WTC11 (cell line): ENCODE measurements at regions not wholly inside any gene's neighbourhood (a gene's known extent, or its start where the extent isn't known, plus 50 kb on each side); places are given as distances from the start of the nearest gene placed in this dataset.

Source experiments
- ATAC-seq: fragments of 200-7000 bp; cut with Tn5 transposase; 2 replicates; pipeline ENCODE4 v1.10.0; 2021; ENCODE audit warnings: mild to moderate bottlenecking, moderate library complexity
- CTCF ChIA-PET: fragments of 300-600 bp; sonication (Branson Sonifier 250); formaldehyde crosslinking; loops from one replicate; lab custom pipeline; 2021; ENCODE audit warnings: antibody characterized with exemption; lab: Charles Lee
- POLR2A ChIA-PET: fragments of 350-600 bp; sonication (Branson Sonifier 250); formaldehyde crosslinking; loops from one replicate; lab custom pipeline; 2021; ENCODE audit warnings: antibody characterized with exemption; lab: Charles Lee
- DNase-seq: peaks from one replicate; pipeline ENCODE4 v3.0.0; 2021; ENCODE audit warnings: low spot score
- H3K27ac Mint-ChIP-seq: 2 replicates; pipeline ENCODE4 v1.8.0; 2021; ENCODE audit warnings: mixed read lengths
- H3K27me3 Mint-ChIP-seq: 2 replicates; pipeline ENCODE4 v1.8.0; 2021; ENCODE audit warnings: low read depth, mild to moderate bottlenecking, moderate library complexity, mixed read lengths
- H3K36me3 Mint-ChIP-seq: 2 replicates; pipeline ENCODE4 v1.8.0; 2021; ENCODE audit warnings: mixed read lengths
- H3K4me1 Mint-ChIP-seq: 2 replicates; pipeline ENCODE4 v1.8.0; 2022; ENCODE audit warnings: mixed read lengths
- H3K4me3 Mint-ChIP-seq: 2 replicates; pipeline ENCODE4 v1.8.0; 2021; ENCODE audit warnings: mild to moderate bottlenecking, moderate library complexity, mixed read lengths
- H3K9me3 Mint-ChIP-seq: 2 replicates; pipeline ENCODE4 v1.8.0; 2021; ENCODE audit warnings: mixed read lengths
- ATF3 ChIP-seq: sonication (generic); formaldehyde crosslinking; conservative IDR thresholded peaks from 2 replicates; pipeline ENCODE4 v1.8.1; 2022; ENCODE audit warnings: mild to moderate bottlenecking, missing genetic modification reagents
- CREM ChIP-seq: sonication (generic); formaldehyde crosslinking; IDR thresholded peaks from 2 replicates; pipeline ENCODE4 v1.8.1; 2022; ENCODE audit warnings: mild to moderate bottlenecking, missing genetic modification reagents, moderate library complexity
- E2F5 ChIP-seq: sonication (generic); formaldehyde crosslinking; IDR thresholded peaks from 2 replicates; pipeline ENCODE4 v1.8.1; 2022; ENCODE audit warnings: mild to moderate bottlenecking, moderate library complexity, missing genetic modification reagents
- ERG ChIP-seq: fragments of 250-450 bp; sonication (Bioruptor Pico); IDR thresholded peaks from 2 replicates; pipeline ENCODE4 v1.8.0; 2021; ENCODE audit warnings: mild to moderate bottlenecking
- FOXK1 ChIP-seq: sonication (generic); formaldehyde crosslinking; IDR thresholded peaks from 2 replicates; pipeline ENCODE4 v1.8.0; 2022; ENCODE audit warnings: mild to moderate bottlenecking, moderate library complexity, missing genetic modification reagents
- FOXP4 ChIP-seq: sonication (generic); formaldehyde crosslinking; IDR thresholded peaks from 2 replicates; pipeline ENCODE4 v1.8.0; 2022; ENCODE audit warnings: mild to moderate bottlenecking, missing genetic modification reagents
- IRF1 ChIP-seq: sonication (generic); formaldehyde crosslinking; IDR thresholded peaks from 2 replicates; pipeline ENCODE4 v1.8.0; 2023; ENCODE audit warnings: missing genetic modification reagents
- IRF2 ChIP-seq: sonication (generic); formaldehyde crosslinking; IDR thresholded peaks from 2 replicates; pipeline ENCODE4 v1.8.0; 2022; ENCODE audit warnings: low read depth, missing genetic modification reagents, borderline replicate concordance
- MLX ChIP-seq: sonication (generic); formaldehyde crosslinking; IDR thresholded peaks from 2 replicates; pipeline ENCODE4 v1.8.1; 2023; ENCODE audit warnings: mild to moderate bottlenecking, missing genetic modification reagents, moderate library complexity
- OVOL2 ChIP-seq: fragments of 250-450 bp; sonication (Bioruptor Pico); IDR thresholded peaks from 2 replicates; pipeline ENCODE4 v1.9.0; 2021; ENCODE audit warnings: mild to moderate bottlenecking, borderline replicate concordance
- RORB ChIP-seq: fragments of 250-450 bp; sonication (Bioruptor Pico); IDR thresholded peaks from 2 replicates; pipeline ENCODE4 v1.9.0; 2021; ENCODE audit warnings: mild to moderate bottlenecking
- SMAD4 ChIP-seq: sonication (generic); formaldehyde crosslinking; IDR thresholded peaks from 2 replicates; pipeline ENCODE4 v1.8.0; 2022; ENCODE audit warnings: mild to moderate bottlenecking, missing genetic modification reagents
- TEAD4 ChIP-seq: sonication (generic); formaldehyde crosslinking; IDR thresholded peaks from 2 replicates; pipeline ENCODE4 v1.8.0; 2022; ENCODE audit warnings: mild to moderate bottlenecking, missing genetic modification reagents
- ZBTB21 ChIP-seq: sonication (generic); formaldehyde crosslinking; IDR thresholded peaks from 2 replicates; pipeline ENCODE4 v1.8.1; 2023; ENCODE audit warnings: mild to moderate bottlenecking, missing genetic modification reagents, borderline replicate concordance
- ZNF138 ChIP-seq: sonication (generic); formaldehyde crosslinking; conservative IDR thresholded peaks from 2 replicates; pipeline ENCODE4 v1.8.1; 2022; ENCODE audit warnings: mild to moderate bottlenecking, moderate library complexity, missing genetic modification reagents
- ZNF263 ChIP-seq: sonication (generic); formaldehyde crosslinking; IDR thresholded peaks from 2 replicates; pipeline ENCODE4 v1.8.1; 2022; ENCODE audit warnings: low read depth, mild to moderate bottlenecking, moderate library complexity, missing genetic modification reagents
- ZNF281 ChIP-seq: sonication (generic); formaldehyde crosslinking; IDR thresholded peaks from 2 replicates; pipeline ENCODE4 v1.8.0; 2023; ENCODE audit warnings: mild to moderate bottlenecking, missing genetic modification reagents
- ZNF317 ChIP-seq: sonication (generic); formaldehyde crosslinking; IDR thresholded peaks from 2 replicates; pipeline ENCODE4 v1.8.1; 2023; ENCODE audit warnings: low read depth, mild to moderate bottlenecking, moderate library complexity, missing genetic modification reagents, borderline replicate concordance
- ZNF396 ChIP-seq: fragments of 250-450 bp; sonication (Bioruptor Pico); IDR thresholded peaks from 2 replicates; pipeline ENCODE4 v1.8.0; 2021; ENCODE audit warnings: mild to moderate bottlenecking, moderate library complexity, borderline replicate concordance
- ZNF671 ChIP-seq: fragments of 250-450 bp; sonication (Bioruptor Pico); IDR thresholded peaks from 2 replicates; pipeline ENCODE4 v1.8.0; 2021; ENCODE audit warnings: mild to moderate bottlenecking
- TF ChIP-seq, protein P1 (sequence below): fragments of 200-600 bp; IDR thresholded peaks from 2 replicates; pipeline ENCODE4 v1.8.0; 2022; ENCODE audit warnings: antibody characterized with exemption
- TF ChIP-seq, protein P2 (sequence below): fragments of 250-450 bp; sonication (Bioruptor Pico); IDR thresholded peaks from 2 replicates; pipeline ENCODE4 v1.9.0; 2021; ENCODE audit warnings: mild to moderate bottlenecking

DNA sequence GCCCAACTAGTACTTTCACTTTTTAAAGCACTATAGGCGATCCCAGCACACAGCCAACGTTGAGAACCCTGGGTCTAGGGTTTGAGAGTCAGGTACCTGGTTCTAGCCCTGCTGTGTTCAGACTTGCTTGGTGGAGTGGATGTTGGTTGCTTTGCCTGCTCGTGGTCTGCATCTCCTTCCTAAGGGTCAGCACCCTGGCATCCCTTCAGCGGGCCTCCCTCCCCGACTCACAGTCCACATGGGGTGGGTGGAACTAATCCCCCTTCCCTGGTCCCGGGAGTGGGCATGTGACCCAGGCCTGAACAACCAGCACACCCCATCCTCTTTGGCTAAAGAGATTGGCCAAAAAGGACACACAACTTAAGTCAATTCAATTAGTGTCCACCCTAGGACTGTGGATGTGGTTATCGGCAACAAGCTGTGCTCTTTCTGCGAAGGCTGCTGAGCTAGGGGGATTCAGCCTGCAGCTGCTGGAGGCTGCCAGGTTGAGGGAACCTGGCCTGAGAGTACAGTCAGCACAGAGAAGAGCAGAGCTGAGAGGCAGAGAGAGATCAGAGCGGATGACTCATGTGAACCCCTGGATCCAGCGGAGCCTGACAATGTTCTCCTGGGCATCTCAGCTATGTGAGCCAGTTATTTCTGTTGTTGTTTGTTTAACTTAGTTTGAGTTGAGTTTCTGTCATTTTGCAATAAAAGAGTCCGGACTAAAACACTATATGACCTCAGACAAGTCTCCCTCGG lies 138.9 kb downstream of the ACTL8 start:
- H3K9me3 Mint-ChIP-seq = no peaks in the 10 kb centered on the region
- H3K4me1 Mint-ChIP-seq = no peaks in the 10 kb centered on the region
- H3K36me3 Mint-ChIP-seq = no peaks in the 10 kb centered on the region
- TF ChIP-seq ATF3 (no peak), RORB (CRISPR knock-in tag) (no peak), ZNF396 (CRISPR knock-in tag) (no peak), IRF1 (CRISPR knock-in tag) (no peak), TEAD4 (CRISPR knock-in tag) (no peak), ZNF671 (CRISPR knock-in tag) (no peak), FOXK1 (CRISPR knock-in tag) (no peak), FOXP4 (CRISPR knock-in tag) (no peak), MLX (CRISPR knock-in tag) (no peak), ZNF317 (no peak), ERG (CRISPR knock-in tag) (no peak), ZNF138 (CRISPR knock-in tag) (no peak), ZNF263 (CRISPR knock-in tag) (no peak)
- ChIA-PET CTCF (interaction anchor here (0.5 to 2.4 kb wide), 5 partner anchors 15 to 687 kb away, joined by 3 to 9 read pairs (median 4); no protein-coding TSS in a partner anchor), POLR2A (no interaction called here)
- DNase-seq (no peak), ATAC-seq (no peak)
- H3K27ac Mint-ChIP-seq = no peak overlapping the region
- peaks cover 32% of the 10 kb centered on the region for H3K27me3 Mint-ChIP-seq
- no peak overlapping the region for H3K4me3 Mint-ChIP-seq

DNA sequence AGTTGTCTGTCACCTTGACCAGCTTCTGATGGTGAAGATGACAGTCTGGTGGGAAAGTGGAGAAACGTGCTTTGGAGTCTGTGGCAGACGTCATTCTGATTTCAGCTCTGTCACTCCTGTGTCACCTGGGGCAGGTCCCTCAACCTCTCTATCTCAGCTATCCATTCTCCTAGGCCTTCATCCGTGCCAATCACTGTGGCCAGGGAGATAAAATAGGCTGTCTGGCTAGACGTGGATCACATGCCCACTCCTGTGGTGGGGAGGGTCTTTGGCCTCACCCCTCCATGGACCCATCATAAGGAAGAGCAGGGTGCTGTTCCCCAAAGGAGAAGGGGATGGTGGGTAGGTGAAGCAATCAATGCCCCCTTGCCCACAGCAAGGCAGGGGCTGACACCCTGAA lies 140.3 kb downstream of the ACTL8 start:
- ChIA-PET POLR2A (no interaction called here), CTCF (interaction anchor here (1.3 kb wide), 1 partner anchor 680 kb away, joined by 3 read pairs; no protein-coding TSS in a partner anchor)
- H3K27me3 Mint-ChIP-seq = peaks cover 42% of the 10 kb centered on the region
- H3K27ac Mint-ChIP-seq = no peak overlapping the region
- H3K9me3 Mint-ChIP-seq = no peaks in the 10 kb centered on the region
- no peaks in the 10 kb centered on the region for H3K36me3 Mint-ChIP-seq
- ATAC-seq (no peak), DNase-seq (no peak)
- no peaks in the 10 kb centered on the region for H3K4me1 Mint-ChIP-seq
- no peak overlapping the region for H3K4me3 Mint-ChIP-seq
- no peak for TF ChIP-seq ZNF281 (CRISPR knock-in tag)
- no peak for TF ChIP-seq ZBTB21 (CRISPR knock-in tag)
- no peak for TF ChIP-seq IRF2 (CRISPR knock-in tag)
- TF ChIP-seq, protein P1, sequence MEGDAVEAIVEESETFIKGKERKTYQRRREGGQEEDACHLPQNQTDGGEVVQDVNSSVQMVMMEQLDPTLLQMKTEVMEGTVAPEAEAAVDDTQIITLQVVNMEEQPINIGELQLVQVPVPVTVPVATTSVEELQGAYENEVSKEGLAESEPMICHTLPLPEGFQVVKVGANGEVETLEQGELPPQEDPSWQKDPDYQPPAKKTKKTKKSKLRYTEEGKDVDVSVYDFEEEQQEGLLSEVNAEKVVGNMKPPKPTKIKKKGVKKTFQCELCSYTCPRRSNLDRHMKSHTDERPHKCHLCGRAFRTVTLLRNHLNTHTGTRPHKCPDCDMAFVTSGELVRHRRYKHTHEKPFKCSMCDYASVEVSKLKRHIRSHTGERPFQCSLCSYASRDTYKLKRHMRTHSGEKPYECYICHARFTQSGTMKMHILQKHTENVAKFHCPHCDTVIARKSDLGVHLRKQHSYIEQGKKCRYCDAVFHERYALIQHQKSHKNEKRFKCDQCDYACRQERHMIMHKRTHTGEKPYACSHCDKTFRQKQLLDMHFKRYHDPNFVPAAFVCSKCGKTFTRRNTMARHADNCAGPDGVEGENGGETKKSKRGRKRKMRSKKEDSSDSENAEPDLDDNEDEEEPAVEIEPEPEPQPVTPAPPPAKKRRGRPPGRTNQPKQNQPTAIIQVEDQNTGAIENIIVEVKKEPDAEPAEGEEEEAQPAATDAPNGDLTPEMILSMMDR = no peak
- no peak for TF ChIP-seq OVOL2
- TF ChIP-seq SMAD4 (CRISPR knock-in tag) = no peak
- no peak for TF ChIP-seq RORB (CRISPR knock-in tag)
- no peak for TF ChIP-seq CREM (CRISPR knock-in tag)
- TF ChIP-seq, protein P2, sequence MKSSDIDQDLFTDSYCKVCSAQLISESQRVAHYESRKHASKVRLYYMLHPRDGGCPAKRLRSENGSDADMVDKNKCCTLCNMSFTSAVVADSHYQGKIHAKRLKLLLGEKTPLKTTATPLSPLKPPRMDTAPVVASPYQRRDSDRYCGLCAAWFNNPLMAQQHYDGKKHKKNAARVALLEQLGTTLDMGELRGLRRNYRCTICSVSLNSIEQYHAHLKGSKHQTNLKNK (CRISPR knock-in tag) = no peak
- TF ChIP-seq E2F5 (CRISPR knock-in tag) = no peak
